ENCODE measurements at regions not wholly inside any gene's neighbourhood (a gene's known extent, or its start where the extent isn't known, plus 50 kb on each side); places are given as distances from the start of the nearest gene placed in this dataset.
"Not testable (repeated sequence)": the region's sequence is repeated elsewhere in the genome, so short reads cannot be mapped to it uniquely, and the experiment has no call there.

GRCh38 chr4:28082686-28083390 lies 1222.2 kb downstream of the STIM2 start:
- no peak for DNase-seq (ENCODE audit: low spot score)

GRCh38 chr4:28092610-28093009 lies 1232.0 kb downstream of the STIM2 start:
- no peak for DNase-seq (ENCODE audit: low spot score)

- no peak for DNase-seq (ENCODE audit: low spot score)
Observed at GRCh38 chr4:28093071-28093470, 1232.4 kb downstream of the STIM2 start.

GRCh38 chr4:28101583-28101982 lies 1240.9 kb downstream of the STIM2 start:
- no peak for DNase-seq (ENCODE audit: low spot score)

GRCh38 chr4:28105271-28105859 lies 1244.7 kb downstream of the STIM2 start:
- no peak for DNase-seq (ENCODE audit: low spot score)

GRCh38 chr4:28106155-28106554 lies 1245.5 kb downstream of the STIM2 start:
- no peak for DNase-seq (ENCODE audit: low spot score)

GRCh38 chr4:28109801-28110200 lies 1249.2 kb downstream of the STIM2 start:
- DNase-seq (ENCODE audit: low spot score) = no peak

- not testable (repeated sequence) for DNase-seq (ENCODE audit: low spot score)
Observed at GRCh38 chr4:28112691-28113335, 1252.2 kb downstream of the STIM2 start.

- DNase-seq (ENCODE audit: low spot score) = not testable (repeated sequence)
Observed at GRCh38 chr4:28113586-28113985, 1252.9 kb downstream of the STIM2 start.

- DNase-seq (ENCODE audit: low spot score) = not testable (repeated sequence)
Observed at GRCh38 chr4:28116526-28117083, 1256.0 kb downstream of the STIM2 start.

- DNase-seq (ENCODE audit: low spot score) = no peak
Observed at GRCh38 chr4:28117084-28117682, 1256.5 kb downstream of the STIM2 start.

- no peak for DNase-seq (ENCODE audit: low spot score)
Observed at GRCh38 chr4:28146191-28146590, 1285.5 kb downstream of the STIM2 start.

- DNase-seq (ENCODE audit: low spot score) = no peak
Observed at GRCh38 chr4:28148221-28148620, 1287.6 kb downstream of the STIM2 start.

- DNase-seq (ENCODE audit: low spot score) = no peak
Observed at GRCh38 chr4:28149762-28150161, 1289.1 kb downstream of the STIM2 start.

GRCh38 chr4:28151314-28151713 lies 1290.7 kb downstream of the STIM2 start:
- no peak for DNase-seq (ENCODE audit: low spot score)

GRCh38 chr4:28167411-28167810 lies 1306.8 kb downstream of the STIM2 start:
- DNase-seq (ENCODE audit: low spot score) = no peak

GRCh38 chr4:28176942-28177341 lies 1316.3 kb downstream of the STIM2 start:
- no peak for DNase-seq (ENCODE audit: low spot score)

GRCh38 chr4:28177641-28178040 lies 1317.0 kb downstream of the STIM2 start:
- DNase-seq (ENCODE audit: low spot score) = no peak

GRCh38 chr4:28179126-28179525 lies 1318.5 kb downstream of the STIM2 start:
- no peak for DNase-seq (ENCODE audit: low spot score)

- DNase-seq (ENCODE audit: low spot score) = no peak
Observed at GRCh38 chr4:28209371-28209924, 1348.8 kb downstream of the STIM2 start.

- DNase-seq (ENCODE audit: low spot score) = no peak
Observed at GRCh38 chr4:28211676-28212470, 1351.2 kb downstream of the STIM2 start.

All from Ammon's horn (tissue), 1 donor.